OCI-LY1 (cell line): ENCODE measurements at regions not wholly inside any gene's neighbourhood (a gene's known extent, or its start where the extent isn't known, plus 50 kb on each side); places are given as distances from the start of the nearest gene placed in this dataset.

ENCODE experiments used
- EZH2 ChIP-seq: fragments of 200-600 bp; sonication (generic), shearing (Covaris generic); IDR thresholded peaks from 2 replicates; pipeline ENCODE4 v1.8.0; 2017; ENCODE audit warnings: borderline replicate concordance, mixed run types, mild to moderate bottlenecking, antibody characterized with exemption, low read length, moderate library complexity, mixed read lengths
- TF ChIP-seq, protein P1 (sequence below): fragments of 200-600 bp; sonication (generic), shearing (Covaris generic); IDR thresholded peaks from 2 replicates; pipeline ENCODE4 v1.5.1; 2017; ENCODE audit warnings: mild to moderate bottlenecking, antibody characterized with exemption, low read length, moderate library complexity, mixed read lengths

- TF ChIP-seq, protein P1, sequence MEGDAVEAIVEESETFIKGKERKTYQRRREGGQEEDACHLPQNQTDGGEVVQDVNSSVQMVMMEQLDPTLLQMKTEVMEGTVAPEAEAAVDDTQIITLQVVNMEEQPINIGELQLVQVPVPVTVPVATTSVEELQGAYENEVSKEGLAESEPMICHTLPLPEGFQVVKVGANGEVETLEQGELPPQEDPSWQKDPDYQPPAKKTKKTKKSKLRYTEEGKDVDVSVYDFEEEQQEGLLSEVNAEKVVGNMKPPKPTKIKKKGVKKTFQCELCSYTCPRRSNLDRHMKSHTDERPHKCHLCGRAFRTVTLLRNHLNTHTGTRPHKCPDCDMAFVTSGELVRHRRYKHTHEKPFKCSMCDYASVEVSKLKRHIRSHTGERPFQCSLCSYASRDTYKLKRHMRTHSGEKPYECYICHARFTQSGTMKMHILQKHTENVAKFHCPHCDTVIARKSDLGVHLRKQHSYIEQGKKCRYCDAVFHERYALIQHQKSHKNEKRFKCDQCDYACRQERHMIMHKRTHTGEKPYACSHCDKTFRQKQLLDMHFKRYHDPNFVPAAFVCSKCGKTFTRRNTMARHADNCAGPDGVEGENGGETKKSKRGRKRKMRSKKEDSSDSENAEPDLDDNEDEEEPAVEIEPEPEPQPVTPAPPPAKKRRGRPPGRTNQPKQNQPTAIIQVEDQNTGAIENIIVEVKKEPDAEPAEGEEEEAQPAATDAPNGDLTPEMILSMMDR = no peak
- no peak for TF ChIP-seq EZH2
These were observed 104.6 kb downstream of the FHDC1 start for GRCh38 chr4:153040677-153041076.
